ENCODE measurements at regions not wholly inside any gene's neighbourhood (a gene's known extent, or its start where the extent isn't known, plus 50 kb on each side); places are given as distances from the start of the nearest gene placed in this dataset.

DNA sequence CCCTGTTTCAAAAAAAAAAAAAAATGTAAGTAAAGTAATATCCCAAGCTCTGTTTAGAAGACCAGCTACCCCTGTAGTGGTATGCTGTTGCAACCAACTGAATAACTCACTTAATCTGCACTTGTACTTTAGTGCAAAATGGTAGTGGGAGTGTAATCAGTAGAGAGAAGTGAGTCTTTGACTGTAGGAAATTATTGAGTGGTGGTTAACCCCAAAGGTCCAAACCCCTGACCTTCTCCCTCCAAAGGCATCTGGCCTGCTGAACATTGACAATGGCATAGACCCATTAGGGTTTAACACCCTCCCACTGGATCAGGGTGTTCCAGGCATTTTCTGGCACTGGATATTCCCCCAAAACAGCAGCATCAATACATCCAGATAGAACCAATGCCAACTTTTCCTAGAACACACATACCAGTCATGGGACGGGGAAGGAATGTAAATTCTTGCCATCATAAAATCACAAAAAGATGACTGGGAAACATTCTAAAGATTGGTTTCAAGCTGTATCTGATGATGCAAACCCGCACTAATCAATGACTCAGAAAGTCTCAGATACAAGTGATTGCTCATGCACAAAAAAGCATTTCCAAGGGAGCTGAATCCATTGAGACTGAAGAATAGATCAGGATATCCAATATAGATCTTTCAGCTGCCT, 110.3 kb downstream of the MRPL39 start:
- no peak for DNase-seq (ENCODE audit: low spot score in 2 of 2, unreplicated experiment in 2 of 2)
- Mint-ChIP-seq H3K27ac (no peak overlapping the region), H3K27me3 (ENCODE audit: low read depth) (no peaks in the 10 kb centered on the region), H3K4me3 (no peak overlapping the region), H3K36me3 (no peaks in the 10 kb centered on the region), H3K4me1 (no peaks in the 10 kb centered on the region), H3K9me3 (peaks cover 7% of the 10 kb centered on the region)
- TF ChIP-seq, protein P1, sequence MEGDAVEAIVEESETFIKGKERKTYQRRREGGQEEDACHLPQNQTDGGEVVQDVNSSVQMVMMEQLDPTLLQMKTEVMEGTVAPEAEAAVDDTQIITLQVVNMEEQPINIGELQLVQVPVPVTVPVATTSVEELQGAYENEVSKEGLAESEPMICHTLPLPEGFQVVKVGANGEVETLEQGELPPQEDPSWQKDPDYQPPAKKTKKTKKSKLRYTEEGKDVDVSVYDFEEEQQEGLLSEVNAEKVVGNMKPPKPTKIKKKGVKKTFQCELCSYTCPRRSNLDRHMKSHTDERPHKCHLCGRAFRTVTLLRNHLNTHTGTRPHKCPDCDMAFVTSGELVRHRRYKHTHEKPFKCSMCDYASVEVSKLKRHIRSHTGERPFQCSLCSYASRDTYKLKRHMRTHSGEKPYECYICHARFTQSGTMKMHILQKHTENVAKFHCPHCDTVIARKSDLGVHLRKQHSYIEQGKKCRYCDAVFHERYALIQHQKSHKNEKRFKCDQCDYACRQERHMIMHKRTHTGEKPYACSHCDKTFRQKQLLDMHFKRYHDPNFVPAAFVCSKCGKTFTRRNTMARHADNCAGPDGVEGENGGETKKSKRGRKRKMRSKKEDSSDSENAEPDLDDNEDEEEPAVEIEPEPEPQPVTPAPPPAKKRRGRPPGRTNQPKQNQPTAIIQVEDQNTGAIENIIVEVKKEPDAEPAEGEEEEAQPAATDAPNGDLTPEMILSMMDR (IDR thresholded peaks at IDR 0.05; ENCODE audit: unreplicated experiment): no peak

DNA sequence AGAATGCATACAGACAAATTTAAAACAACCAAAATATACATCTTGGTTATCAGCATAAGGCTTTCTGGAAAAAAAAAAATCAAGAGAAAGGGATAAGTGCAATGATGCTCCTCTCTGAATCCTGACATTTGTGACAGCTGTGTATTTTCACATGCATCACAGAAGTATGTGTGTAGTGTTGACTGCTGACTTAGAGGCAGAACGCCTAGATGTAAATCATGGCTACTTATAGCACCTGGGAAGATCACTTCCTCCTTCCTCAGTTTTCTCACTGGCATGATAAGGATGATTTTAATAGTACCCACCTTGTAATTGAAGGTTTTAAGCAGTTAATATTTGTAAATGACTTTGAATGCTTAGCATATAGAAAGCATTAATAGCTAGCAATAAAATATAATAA, 112.5 kb downstream of the MRPL39 start:
- TF ChIP-seq, protein P1 (IDR thresholded peaks at IDR 0.05; ENCODE audit: unreplicated experiment): no peak
- peaks cover 7% of the 10 kb centered on the region for H3K9me3 Mint-ChIP-seq

DNA sequence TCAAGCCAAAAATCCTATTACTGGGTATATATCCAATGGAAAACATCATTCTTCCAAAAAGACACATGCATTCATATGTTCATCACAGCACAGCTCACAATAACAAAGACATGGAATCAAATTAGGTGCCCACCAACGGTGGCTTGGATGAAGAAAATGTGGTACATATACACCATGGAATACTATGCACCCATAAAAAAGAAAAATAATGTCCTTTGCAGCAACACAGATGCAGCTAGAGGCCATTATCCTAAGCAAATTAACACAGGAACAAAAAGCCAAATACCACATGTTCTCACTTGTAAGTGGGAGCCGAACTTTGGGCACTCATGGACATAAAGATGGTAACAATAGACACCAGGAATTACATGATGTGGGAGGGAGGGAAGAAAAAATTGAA, 113.6 kb downstream of the MRPL39 start:
- no peak overlapping the region for H3K4me3 Mint-ChIP-seq
- H3K27ac Mint-ChIP-seq: no peak overlapping the region
- TF ChIP-seq, protein P1 (IDR thresholded peaks at IDR 0.05; ENCODE audit: unreplicated experiment): no peak
- peaks cover 7% of the 10 kb centered on the region for H3K9me3 Mint-ChIP-seq
- H3K36me3 Mint-ChIP-seq: no peaks in the 10 kb centered on the region
- H3K27me3 Mint-ChIP-seq (ENCODE audit: low read depth): no peaks in the 10 kb centered on the region
- H3K4me1 Mint-ChIP-seq: no peaks in the 10 kb centered on the region
- no peak for DNase-seq (ENCODE audit: low spot score in 2 of 2, unreplicated experiment in 2 of 2)

More for the DNA sequence above, 112.5 kb downstream of the MRPL39 start:
- no peak overlapping the region for H3K4me3 Mint-ChIP-seq
- H3K4me1 Mint-ChIP-seq: no peaks in the 10 kb centered on the region
- DNase-seq (ENCODE audit: low spot score in 2 of 2, unreplicated experiment in 2 of 2): no peak
- no peaks in the 10 kb centered on the region for H3K36me3 Mint-ChIP-seq
- no peaks in the 10 kb centered on the region for H3K27me3 Mint-ChIP-seq (ENCODE audit: low read depth)
- H3K27ac Mint-ChIP-seq: no peak overlapping the region

DNA sequence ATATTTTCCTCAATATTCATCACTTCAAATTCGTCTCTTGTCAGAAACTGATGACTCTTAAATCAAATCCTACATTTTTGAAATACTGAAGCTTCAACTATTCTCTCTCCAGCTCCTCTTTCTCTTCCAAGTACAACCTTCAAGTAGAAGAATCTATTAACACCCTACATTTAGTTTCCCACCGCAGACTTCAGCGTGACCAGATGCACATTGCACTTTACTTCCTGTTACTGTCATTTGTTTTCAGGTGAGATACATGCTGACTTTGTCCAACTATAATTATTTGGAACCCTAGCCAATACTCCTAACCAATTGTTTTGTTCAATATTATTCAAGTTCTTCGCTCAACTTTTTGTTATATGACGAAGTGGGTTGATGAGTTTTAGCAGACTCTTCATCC, 116.0 kb downstream of the MRPL39 start:
- H3K27me3 Mint-ChIP-seq (ENCODE audit: low read depth): no peaks in the 10 kb centered on the region
- TF ChIP-seq, protein P1 (IDR thresholded peaks at IDR 0.05; ENCODE audit: unreplicated experiment): no peak
- H3K27ac Mint-ChIP-seq: no peak overlapping the region
- H3K4me3 Mint-ChIP-seq: no peak overlapping the region
- DNase-seq (ENCODE audit: low spot score in 2 of 2, unreplicated experiment in 2 of 2): no peak
- peaks cover 7% of the 10 kb centered on the region for H3K9me3 Mint-ChIP-seq
- no peaks in the 10 kb centered on the region for H3K36me3 Mint-ChIP-seq
- H3K4me1 Mint-ChIP-seq: no peaks in the 10 kb centered on the region

DNA sequence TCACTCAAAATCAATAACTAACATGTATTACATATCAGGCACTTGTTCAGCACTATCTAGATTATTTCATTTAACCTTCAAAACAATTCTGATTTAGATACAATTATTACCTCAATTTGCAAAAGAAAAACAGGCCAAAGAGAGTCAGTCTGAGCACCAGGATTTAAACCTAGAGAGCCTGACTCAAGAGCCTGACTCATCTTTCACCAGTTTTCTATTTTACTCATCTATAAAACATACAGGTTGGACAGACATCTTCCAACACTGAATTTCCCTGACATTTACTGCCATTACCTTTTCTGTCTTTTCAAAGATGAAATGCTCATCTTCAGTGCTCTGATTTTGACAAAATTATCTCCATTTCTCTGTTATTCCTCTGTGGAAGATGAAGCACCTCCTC, 116.5 kb downstream of the MRPL39 start:
- no peak overlapping the region for H3K27ac Mint-ChIP-seq
- H3K36me3 Mint-ChIP-seq: no peaks in the 10 kb centered on the region
- H3K4me1 Mint-ChIP-seq: no peaks in the 10 kb centered on the region
- no peak for DNase-seq (ENCODE audit: low spot score in 2 of 2, unreplicated experiment in 2 of 2)
- no peaks in the 10 kb centered on the region for H3K27me3 Mint-ChIP-seq (ENCODE audit: low read depth)
- H3K9me3 Mint-ChIP-seq: peaks cover 7% of the 10 kb centered on the region
- H3K4me3 Mint-ChIP-seq: no peak overlapping the region
- TF ChIP-seq, protein P1 (IDR thresholded peaks at IDR 0.05; ENCODE audit: unreplicated experiment): no peak

DNA sequence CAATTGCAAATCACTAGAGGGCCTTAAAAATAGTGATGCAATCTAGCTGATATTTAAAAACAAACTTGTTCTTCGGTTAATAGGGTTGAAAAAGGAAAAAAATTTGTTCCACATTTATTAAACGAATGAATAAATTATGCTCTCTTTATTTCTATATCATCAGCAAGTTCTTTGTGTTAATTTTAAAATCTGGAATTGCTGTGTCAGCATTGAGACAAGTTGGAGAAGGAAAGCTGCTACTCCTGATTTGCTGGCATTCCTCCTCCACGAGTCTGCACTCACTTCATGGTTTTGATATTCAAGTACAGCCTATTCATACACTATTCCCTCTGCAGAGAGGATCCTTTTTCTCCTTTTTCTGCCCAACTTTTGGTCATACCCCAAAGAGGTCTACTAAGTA, 117.6 kb downstream of the MRPL39 start:
- H3K4me3 Mint-ChIP-seq: no peak overlapping the region
- DNase-seq (ENCODE audit: low spot score in 2 of 2, unreplicated experiment in 2 of 2): no peak
- no peaks in the 10 kb centered on the region for H3K27me3 Mint-ChIP-seq (ENCODE audit: low read depth)
- H3K27ac Mint-ChIP-seq: no peak overlapping the region
- TF ChIP-seq, protein P1 (IDR thresholded peaks at IDR 0.05; ENCODE audit: unreplicated experiment): no peak
- peaks cover 13% of the 10 kb centered on the region for H3K9me3 Mint-ChIP-seq
- H3K4me1 Mint-ChIP-seq: no peaks in the 10 kb centered on the region
- no peaks in the 10 kb centered on the region for H3K36me3 Mint-ChIP-seq

Measured in mesothelial cell of epicardium (in vitro differentiated cells).